IMR-90 (cell line): ENCODE measurements at regions not wholly inside any gene's neighbourhood (a gene's known extent, or its start where the extent isn't known, plus 50 kb on each side); places are given as distances from the start of the nearest gene placed in this dataset.

Source experiments
- ATAC-seq: fragments of 200-7000 bp; cut with Tn5 transposase; 2 replicates; pipeline ENCODE4 v1.9.1; 2020; ENCODE audit warnings: low read depth, mild to moderate bottlenecking, moderate library complexity
- BruUV-seq: library from RNA; stranded (reverse); fragments of 400-500 nt; replicated peaks from 2 replicates; lab custom pipeline; 2021; lab: Mats Ljungman, UMichigan
- CTCF ChIA-PET: fragments of 300-600 bp; formaldehyde crosslinking; extraction: SDS; loops from one replicate; lab custom pipeline; 2021; ENCODE audit warnings: antibody characterized with exemption; lab: Yijun Ruan, JAX
- POLR2A ChIA-PET: fragments of 300-600 bp; sonication (Branson Sonifier 250); formaldehyde crosslinking; loops from one replicate; lab custom pipeline; 2022; ENCODE audit warnings: antibody characterized with exemption; ENCODE audit not compliant: unreplicated experiment; lab: Charles Lee
- DNase-seq: peaks from one replicate; pipeline ENCODE4 v3.0.0; 2013
- H2AFZ ChIP-seq: replicated peaks from 2 replicates; pipeline ENCODE3; 2013; ENCODE audit warnings: low read length, mild to moderate bottlenecking; ENCODE audit not compliant: poor library complexity
- H2AK5ac ChIP-seq: 2 replicates; pipeline ENCODE4 v1.6.1; 2013; ENCODE audit warnings: low read depth, low read length, inconsistent platforms
- H2AK9ac ChIP-seq: replicated peaks from 2 replicates; pipeline ENCODE3; 2013; ENCODE audit warnings: mild to moderate bottlenecking, low read depth, low read length, moderate library complexity; ENCODE audit not compliant: poor library complexity
- H2BK120ac ChIP-seq: 2 replicates; pipeline ENCODE4 v1.6.1; 2013; ENCODE audit warnings: low read depth, low read length, inconsistent platforms
- H2BK15ac ChIP-seq: 3 replicates; pipeline ENCODE4 v1.6.1; 2013; ENCODE audit warnings: low read depth, low read length, inconsistent platforms
- H2BK20ac ChIP-seq: 2 replicates; pipeline ENCODE4 v1.6.1; 2013; ENCODE audit warnings: low read depth, mild to moderate bottlenecking, inconsistent platforms, low read length, moderate library complexity
- H2BK5ac ChIP-seq: 2 replicates; pipeline ENCODE4 v1.6.1; 2013; ENCODE audit warnings: mild to moderate bottlenecking, low read depth, low read length, inconsistent platforms; ENCODE audit not compliant: poor library complexity, severe bottlenecking
- H3K14ac ChIP-seq: replicated peaks from 2 replicates; pipeline ENCODE4 v1.6.1; 2013; ENCODE audit warnings: low read depth, low read length, inconsistent platforms
- H3K18ac ChIP-seq: 2 replicates; pipeline ENCODE4 v1.6.1; 2013; ENCODE audit warnings: low read depth, low read length, control low read depth
- H3K23ac ChIP-seq: 2 replicates; pipeline ENCODE4 v1.6.1; 2013; ENCODE audit warnings: low read depth, low read length, inconsistent platforms
- H3K27ac ChIP-seq: 2 replicates; pipeline ENCODE4 v1.5.1; 2013; ENCODE audit warnings: mild to moderate bottlenecking, control low read depth, low read length; ENCODE audit not compliant: insufficient read depth
- H3K27me3 ChIP-seq: 2 replicates; pipeline ENCODE4 v1.6.1; 2013; ENCODE audit warnings: low read length; ENCODE audit not compliant: control insufficient read depth, insufficient read depth
- H3K36me3 ChIP-seq: 2 replicates; pipeline ENCODE4 v1.6.1; 2013; ENCODE audit warnings: low read length, mixed read lengths; ENCODE audit not compliant: control insufficient read depth, insufficient read depth
- H3K4ac ChIP-seq: 2 replicates; pipeline ENCODE4 v1.6.1; 2013; ENCODE audit warnings: low read depth, low read length, inconsistent platforms
- H3K4me1 ChIP-seq: 2 replicates; pipeline ENCODE4 v1.6.1; 2013; ENCODE audit warnings: low read length, mixed read lengths; ENCODE audit not compliant: control insufficient read depth, insufficient read depth
- H3K4me2 ChIP-seq: 2 replicates; pipeline ENCODE4 v1.6.1; 2013; ENCODE audit warnings: low read depth, mild to moderate bottlenecking, control low read depth, low read length, moderate library complexity
- H3K4me3 ChIP-seq: 2 replicates; pipeline ENCODE4 v1.5.1; 2013; ENCODE audit warnings: low read depth, mild to moderate bottlenecking, control low read depth, low read length, moderate library complexity; ENCODE audit not compliant: insufficient read depth
- H3K56ac ChIP-seq: 2 replicates; pipeline ENCODE4 v1.6.1; 2013; ENCODE audit warnings: low read length, inconsistent platforms; ENCODE audit not compliant: insufficient read depth; ENCODE audit errors: extremely low read depth
- H3K79me1 ChIP-seq, 2 experiments: 2 replicates each; pipeline ENCODE4 v1.6.1; 2013; ENCODE audit warnings: low read length in 2 of 2, inconsistent platforms in 1 of 2, low read depth in 1 of 2
- H3K9ac ChIP-seq: 2 replicates; pipeline ENCODE4 v1.6.1; 2013; ENCODE audit warnings: low read depth, low read length, control low read depth
- H3K9me1 ChIP-seq: 2 replicates; pipeline ENCODE4 v1.6.1; 2013; ENCODE audit warnings: low read length, inconsistent platforms; ENCODE audit not compliant: insufficient read depth
- H3K9me3 ChIP-seq: 2 replicates; pipeline ENCODE4 v1.6.1; 2013; ENCODE audit warnings: low read length; ENCODE audit not compliant: control insufficient read depth, insufficient read depth
- H4K20me1 ChIP-seq: 2 replicates; pipeline ENCODE4 v1.6.1; 2013; ENCODE audit warnings: low read length, inconsistent platforms; ENCODE audit not compliant: insufficient read depth
- H4K5ac ChIP-seq: 2 replicates; pipeline ENCODE4 v1.6.1; 2013; ENCODE audit warnings: mild to moderate bottlenecking, low read depth, low read length, control low read depth
- H4K8ac ChIP-seq, 2 experiments: 2 replicates each; pipeline ENCODE4 v1.6.1; 2013; ENCODE audit warnings: low read depth in 2 of 2, low read length in 2 of 2, control low read depth in 1 of 2, inconsistent platforms in 1 of 2
- H4K91ac ChIP-seq: 2 replicates; pipeline ENCODE4 v1.6.1; 2013; ENCODE audit warnings: low read depth, low read length, inconsistent platforms; ENCODE audit not compliant: insufficient read depth
- RAD21 ChIP-seq: IDR thresholded peaks from 2 replicates; pipeline ENCODE4 v1.6.1; 2012; ENCODE audit warnings: low read length, improper control_type of control experiment
- WGBS, 2 experiments: methylation state at CpG; one replicate each; pipeline versions ENCODE4 v1.1.5 to v1.1.7; 2013; ENCODE audit warnings: missing lambda C conversion rate in 2 of 2; ENCODE audit not compliant: insufficient read length in 1 of 2; ENCODE audit errors: extremely low coverage in 2 of 2; 5-methylcytosine and 5-hydroxymethylcytosine counted together
- dilution Hi-C: fragments of 300-500 bp; cut with HindIII; formaldehyde crosslinking; loops from one replicate; pipeline ENCODE4 v1.14.3; 2018; ENCODE audit warnings: low sequenced_read_pairs; ENCODE audit not compliant: unreplicated experiment
- in situ Hi-C: fragments of 300-500 bp; cut with MboI; formaldehyde crosslinking; loops from 3 replicates; pipeline ENCODE4 v1.14.3; 2019; ENCODE audit warnings: low sequenced_read_pairs, inconsistent platforms, mixed read lengths
- intact Hi-C: fragments of 100-400 bp; cut with micrococcal nuclease; formaldehyde crosslinking; loops from 2 replicates; pipeline ENCODE4 v1.10.0; 2022

- CTCF ChIA-PET = no interaction called here
- H2BK5ac ChIP-seq = no peak overlapping the region
- dilution Hi-C loops (no loop called here), in situ Hi-C loops (no loop called here), intact Hi-C loops (no loop called here)
- H2BK120ac ChIP-seq = no peak overlapping the region
- no peaks in the 10 kb centered on the region for H4K20me1 ChIP-seq
- H2BK20ac ChIP-seq = no peak overlapping the region
- ATAC-seq = no peak
- no peaks in the 10 kb centered on the region for H3K36me3 ChIP-seq
- no peak overlapping the region for H4K8ac ChIP-seq
- no peak overlapping the region for H2AK9ac ChIP-seq
- no TSS peak for BruUV-seq
- H2AFZ ChIP-seq = no peak overlapping the region
- H4K5ac ChIP-seq = no peak overlapping the region
- no peak for DNase-seq
- no peaks in the 10 kb centered on the region for H3K9me1 ChIP-seq
- H3K27me3 ChIP-seq = no peaks in the 10 kb centered on the region
- no peak overlapping the region for H3K4me3 ChIP-seq
- POLR2A ChIA-PET = no interaction called here
- H4K91ac ChIP-seq = no peak overlapping the region
- no peak overlapping the region for H3K18ac ChIP-seq
- H3K14ac ChIP-seq = no peak overlapping the region
- H3K4ac ChIP-seq = no peak overlapping the region
- H3K9me3 ChIP-seq = no peaks in the 10 kb centered on the region
- H3K27ac ChIP-seq = no peak overlapping the region
- no peak overlapping the region for H3K56ac ChIP-seq
- H3K79me1 ChIP-seq = no peaks in the 10 kb centered on the region
- no peak overlapping the region for H3K4me2 ChIP-seq
- no peak overlapping the region for H3K23ac ChIP-seq
- H3K9ac ChIP-seq = no peak overlapping the region
- no peak overlapping the region for H2AK5ac ChIP-seq
- no peak overlapping the region for H2BK15ac ChIP-seq
- WGBS, 2 experiments = no CpG with 5 or more reads among the region's 3 CpGs
- H3K4me1 ChIP-seq = no peaks in the 10 kb centered on the region
- TF ChIP-seq RAD21 = no peak
Measured at GRCh38 chr4:155009288-155009687, 199.1 kb upstream of the NPY2R start.
